A673 (cell line): ENCODE measurements at regions not wholly inside any gene's neighbourhood (a gene's known extent, or its start where the extent isn't known, plus 50 kb on each side); places are given as distances from the start of the nearest gene placed in this dataset.

Source experiments
- BruUV-seq: library from RNA; stranded (reverse); fragments of 400-500 nt; replicated peaks from 2 replicates; lab custom pipeline; 2021; lab: Mats Ljungman, UMichigan
- CTCF ChIA-PET: fragments of 300-600 bp; sonication (Branson Sonifier 250); formaldehyde crosslinking; loops from one replicate; lab custom pipeline; 2022; ENCODE audit warnings: antibody characterized with exemption; lab: Charles Lee
- POLR2A ChIA-PET: fragments of 300-600 bp; sonication (Branson Sonifier 250); formaldehyde crosslinking; loops from one replicate; lab custom pipeline; 2022; ENCODE audit warnings: antibody characterized with exemption; ENCODE audit not compliant: low non-redundant PET; lab: Charles Lee
- DNase-seq: peaks from one replicate; pipeline ENCODE4 v3.0.0-alpha.2; 2015; ENCODE audit warnings: low spot score
- H3K27ac ChIP-seq: fragments of 200-600 bp; sonication (generic); 2 replicates; pipeline ENCODE4 v1.5.1; 2016; ENCODE audit warnings: mixed run types, low read depth, mild to moderate bottlenecking, mixed read lengths, antibody characterized with exemption, low read length; ENCODE audit not compliant: poor library complexity, severe bottlenecking
- H3K27me3 ChIP-seq: fragments of 200-600 bp; sonication (generic); replicated peaks from 2 replicates; pipeline ENCODE4 v1.6.1; 2017; ENCODE audit warnings: mixed run types, low read depth, mild to moderate bottlenecking, mixed read lengths, antibody characterized with exemption, low read length; ENCODE audit not compliant: insufficient read depth, poor library complexity
- H3K36me3 ChIP-seq: fragments of 200-600 bp; sonication (generic); 2 replicates; pipeline ENCODE4 v1.6.1; 2016; ENCODE audit warnings: mixed run types, mild to moderate bottlenecking, mixed read lengths, antibody characterized with exemption, low read length; ENCODE audit not compliant: insufficient read depth, poor library complexity, severe bottlenecking
- H3K4me1 ChIP-seq: fragments of 200-600 bp; sonication (generic); 2 replicates; pipeline ENCODE4 v1.6.1; 2017; ENCODE audit warnings: mixed run types, mild to moderate bottlenecking, mixed read lengths, antibody characterized with exemption, low read length; ENCODE audit not compliant: insufficient read depth, poor library complexity, severe bottlenecking
- H3K4me3 ChIP-seq: fragments of 200-600 bp; sonication (generic); 2 replicates; pipeline ENCODE4 v1.5.1; 2016; ENCODE audit warnings: low read depth, mixed run types, mild to moderate bottlenecking, mixed read lengths, low read length; ENCODE audit not compliant: poor library complexity, severe bottlenecking
- H3K9me3 ChIP-seq: fragments of 200-600 bp; sonication (generic); 2 replicates; pipeline ENCODE4 v1.6.1; 2016; ENCODE audit warnings: mixed run types, low read depth, mild to moderate bottlenecking, mixed read lengths, antibody characterized with exemption, low read length; ENCODE audit not compliant: poor library complexity, severe bottlenecking
- CTCF ChIP-seq: fragments of 300-800, 200-600 bp; sonication (generic); conservative IDR thresholded peaks from 2 replicates; pipeline ENCODE4 v1.5.1; 2017; ENCODE audit warnings: low read depth, mild to moderate bottlenecking, antibody characterized with exemption, low read length, moderate library complexity, mixed read lengths
- EZH2 ChIP-seq: fragments of 200-600 bp; sonication (generic); IDR thresholded peaks from 2 replicates; pipeline ENCODE4 v1.6.1; 2017; ENCODE audit warnings: borderline replicate concordance, low read depth, mild to moderate bottlenecking, mixed read lengths, antibody characterized with exemption, low read length; ENCODE audit not compliant: poor library complexity, severe bottlenecking
- intact Hi-C: fragments of 100-400 bp; cut with micrococcal nuclease; formaldehyde crosslinking; loops from one replicate; pipeline ENCODE4 v1.10.0; 2022; ENCODE audit not compliant: unreplicated experiment

- ChIA-PET POLR2A (no interaction called here), CTCF (no interaction called here)
- H3K27ac ChIP-seq: no peak overlapping the region
- no peaks in the 10 kb centered on the region for H3K36me3 ChIP-seq
- no peaks in the 10 kb centered on the region for H3K4me1 ChIP-seq
- H3K4me3 ChIP-seq: no peak overlapping the region
- no peak for DNase-seq
- no TSS peak for BruUV-seq
- TF ChIP-seq CTCF (no peak), EZH2 (no peak)
- intact Hi-C loops: no loop called here
- no peaks in the 10 kb centered on the region for H3K27me3 ChIP-seq
- no peaks in the 10 kb centered on the region for H3K9me3 ChIP-seq
Observed at GRCh38 chr7:85567983-85568382, 381.1 kb upstream of the SEMA3D start.

GRCh38 chr7:85566095-85566794 is 379.4 kb upstream of the SEMA3D start:
- no peaks in the 10 kb centered on the region for H3K36me3 ChIP-seq
- DNase-seq: no peak
- no peaks in the 10 kb centered on the region for H3K9me3 ChIP-seq
- no peak overlapping the region for H3K27ac ChIP-seq
- intact Hi-C loops: no loop called here
- CTCF ChIA-PET: no interaction called here
- no peaks in the 10 kb centered on the region for H3K4me1 ChIP-seq
- no peak overlapping the region for H3K4me3 ChIP-seq
- H3K27me3 ChIP-seq: no peaks in the 10 kb centered on the region
- POLR2A ChIA-PET: no interaction called here
- no TSS peak for BruUV-seq
- TF ChIP-seq CTCF (no peak), EZH2 (no peak)

- no peaks in the 10 kb centered on the region for H3K36me3 ChIP-seq
- ChIA-PET POLR2A (no interaction called here), CTCF (no interaction called here)
- no TSS peak for BruUV-seq
- intact Hi-C loops: no loop called here
- H3K9me3 ChIP-seq: no peaks in the 10 kb centered on the region
- TF ChIP-seq EZH2 (no peak), CTCF (no peak)
- DNase-seq: no peak
- H3K27me3 ChIP-seq: no peaks in the 10 kb centered on the region
- no peaks in the 10 kb centered on the region for H3K4me1 ChIP-seq
- no peak overlapping the region for H3K4me3 ChIP-seq
- H3K27ac ChIP-seq: no peak overlapping the region
Observed at GRCh38 chr7:85565276-85565675, 378.4 kb upstream of the SEMA3D start.
